ENCODE measurements at regions not wholly inside any gene's neighbourhood (a gene's known extent, or its start where the extent isn't known, plus 50 kb on each side); places are given as distances from the start of the nearest gene placed in this dataset.

DNA sequence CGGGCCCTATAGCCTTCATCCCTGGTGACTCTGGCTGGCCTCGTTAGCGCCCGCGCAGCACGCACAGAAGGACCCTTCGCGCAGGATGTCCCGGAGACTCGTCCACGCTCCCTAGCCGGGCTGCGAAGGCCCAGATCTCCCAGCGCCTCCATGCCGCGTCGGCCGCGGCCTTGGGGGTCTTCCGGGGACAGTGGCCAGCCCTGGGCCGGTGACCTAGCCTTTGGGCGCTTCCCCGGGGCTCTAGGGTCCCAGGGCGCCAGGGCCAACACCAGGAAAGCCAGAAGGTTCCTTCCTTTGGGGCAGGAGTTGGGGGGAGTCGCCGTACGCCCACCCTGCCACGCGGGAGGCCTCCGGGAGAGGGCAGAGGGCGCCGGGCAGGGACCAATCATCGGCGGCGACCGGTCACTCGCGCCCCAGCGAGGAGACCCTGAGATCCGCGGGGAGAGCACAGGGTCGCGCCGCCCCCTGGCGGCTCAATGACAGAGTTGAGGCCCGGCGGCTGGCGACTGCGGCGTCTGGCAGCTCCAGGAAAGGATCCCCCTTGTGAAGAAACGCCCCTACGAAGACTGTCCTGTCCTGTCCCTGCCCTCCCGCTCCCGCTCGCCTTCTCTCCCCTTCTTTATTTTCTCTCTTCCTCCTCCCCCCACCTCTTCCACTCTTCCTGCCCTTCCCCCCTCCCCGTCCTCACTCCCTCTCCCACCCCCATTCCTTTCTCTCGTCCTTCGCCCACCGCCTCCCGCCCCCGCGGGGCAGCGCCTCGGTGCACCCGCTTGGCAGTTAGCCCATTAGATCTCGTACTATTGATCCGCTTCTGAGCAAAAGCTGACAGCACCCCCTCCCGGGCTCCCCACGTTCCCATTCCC, 62.3 kb upstream of the LBX1 start:
- Histone ChIP-seq H3F3A (ENCODE audit: low read depth) (peaks cover 29% of the 10 kb centered on the region), H3K36me3 (no peaks in the 10 kb centered on the region), H3K9ac (no peak overlapping the region), H3K4me1 (peaks cover 37% of the 10 kb centered on the region), H3K27me3 (peaks cover 100% of the 10 kb centered on the region), H3K4me2 (peak overlapping the region; percentile 86), H3K9me3 (ENCODE audit: low read depth) (no peaks in the 10 kb centered on the region), H3K79me2 (ENCODE audit: low read depth) (no peaks in the 10 kb centered on the region), H2AFZ (replicated peaks) (peak overlapping the region; percentile 89), H3K27ac (no peak overlapping the region), H3K4me3 (peak overlapping the region; percentile 63), H4K20me1 (ENCODE audit: low read depth) (peaks cover 34% of the 10 kb centered on the region)
- Mint-ChIP-seq H3K9me3 (no peaks in the 10 kb centered on the region), H3K27ac (no peak overlapping the region), H3K4me3 (peak overlapping the region; percentile 91), H3K4me1 (peaks cover 35% of the 10 kb centered on the region), H3K27me3 (ENCODE audit: insufficient read depth, low read depth) (peaks cover 66% of the 10 kb centered on the region), H3K36me3 (no peaks in the 10 kb centered on the region)
- DNase-seq (ENCODE audit: low spot score), result peak; percentile 94
- TF ChIP-seq EZH2phosphoT487 (IDR thresholded peaks at IDR 0.05) (peak; percentile 63), EZH2 (IDR thresholded peaks at IDR 0.05) (peak; percentile 78)
- TF ChIP-seq, protein P1, sequence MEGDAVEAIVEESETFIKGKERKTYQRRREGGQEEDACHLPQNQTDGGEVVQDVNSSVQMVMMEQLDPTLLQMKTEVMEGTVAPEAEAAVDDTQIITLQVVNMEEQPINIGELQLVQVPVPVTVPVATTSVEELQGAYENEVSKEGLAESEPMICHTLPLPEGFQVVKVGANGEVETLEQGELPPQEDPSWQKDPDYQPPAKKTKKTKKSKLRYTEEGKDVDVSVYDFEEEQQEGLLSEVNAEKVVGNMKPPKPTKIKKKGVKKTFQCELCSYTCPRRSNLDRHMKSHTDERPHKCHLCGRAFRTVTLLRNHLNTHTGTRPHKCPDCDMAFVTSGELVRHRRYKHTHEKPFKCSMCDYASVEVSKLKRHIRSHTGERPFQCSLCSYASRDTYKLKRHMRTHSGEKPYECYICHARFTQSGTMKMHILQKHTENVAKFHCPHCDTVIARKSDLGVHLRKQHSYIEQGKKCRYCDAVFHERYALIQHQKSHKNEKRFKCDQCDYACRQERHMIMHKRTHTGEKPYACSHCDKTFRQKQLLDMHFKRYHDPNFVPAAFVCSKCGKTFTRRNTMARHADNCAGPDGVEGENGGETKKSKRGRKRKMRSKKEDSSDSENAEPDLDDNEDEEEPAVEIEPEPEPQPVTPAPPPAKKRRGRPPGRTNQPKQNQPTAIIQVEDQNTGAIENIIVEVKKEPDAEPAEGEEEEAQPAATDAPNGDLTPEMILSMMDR (IDR thresholded peaks at IDR 0.05), result peak; percentile 77

DNA sequence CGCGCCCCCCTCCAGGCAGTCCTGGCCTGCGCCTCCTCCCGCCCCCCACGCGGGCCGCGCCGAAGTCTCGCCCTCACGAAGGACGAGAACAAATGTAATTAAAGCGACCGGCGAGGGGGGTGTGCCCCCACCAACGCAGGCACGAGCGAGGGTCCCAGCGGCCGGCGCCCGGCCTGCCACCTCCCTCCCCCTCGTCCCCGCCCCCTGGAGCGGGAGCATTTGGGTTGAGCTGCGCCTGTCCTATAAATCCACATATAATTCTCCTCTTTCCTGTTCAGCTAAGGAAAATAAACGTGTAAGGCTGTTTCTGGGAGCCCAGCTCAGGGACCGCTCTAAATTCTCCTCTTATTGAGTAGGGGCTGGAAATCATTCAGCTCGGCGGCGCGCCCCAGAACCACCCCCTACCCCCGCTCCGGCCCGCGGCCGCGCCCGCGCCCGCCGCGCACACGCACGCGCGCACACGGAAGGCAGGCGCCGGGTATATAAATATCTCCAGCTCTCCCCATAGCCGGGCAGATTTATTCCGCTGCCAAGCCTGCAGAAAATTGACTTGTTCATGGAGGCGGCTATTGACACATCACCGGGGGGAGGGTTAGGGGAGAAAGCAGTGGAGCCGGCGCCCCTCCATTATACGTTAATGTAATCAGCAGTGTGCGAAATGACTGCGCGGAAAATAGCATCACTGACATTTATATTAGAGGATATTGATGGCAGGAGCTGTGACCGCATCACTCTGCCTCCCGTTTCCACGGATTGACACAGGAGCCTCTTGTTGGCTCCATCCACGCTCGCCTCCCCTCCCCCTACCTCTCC, 61.6 kb upstream of the BTRC start:
- peaks cover 62% of the 10 kb centered on the region for H3K27me3 Mint-ChIP-seq (ENCODE audit: insufficient read depth, low read depth)
- peak; percentile 61 for DNase-seq (ENCODE audit: low spot score)
- peak overlapping the region; percentile 22 for H2AFZ ChIP-seq (replicated peaks)

DNA sequence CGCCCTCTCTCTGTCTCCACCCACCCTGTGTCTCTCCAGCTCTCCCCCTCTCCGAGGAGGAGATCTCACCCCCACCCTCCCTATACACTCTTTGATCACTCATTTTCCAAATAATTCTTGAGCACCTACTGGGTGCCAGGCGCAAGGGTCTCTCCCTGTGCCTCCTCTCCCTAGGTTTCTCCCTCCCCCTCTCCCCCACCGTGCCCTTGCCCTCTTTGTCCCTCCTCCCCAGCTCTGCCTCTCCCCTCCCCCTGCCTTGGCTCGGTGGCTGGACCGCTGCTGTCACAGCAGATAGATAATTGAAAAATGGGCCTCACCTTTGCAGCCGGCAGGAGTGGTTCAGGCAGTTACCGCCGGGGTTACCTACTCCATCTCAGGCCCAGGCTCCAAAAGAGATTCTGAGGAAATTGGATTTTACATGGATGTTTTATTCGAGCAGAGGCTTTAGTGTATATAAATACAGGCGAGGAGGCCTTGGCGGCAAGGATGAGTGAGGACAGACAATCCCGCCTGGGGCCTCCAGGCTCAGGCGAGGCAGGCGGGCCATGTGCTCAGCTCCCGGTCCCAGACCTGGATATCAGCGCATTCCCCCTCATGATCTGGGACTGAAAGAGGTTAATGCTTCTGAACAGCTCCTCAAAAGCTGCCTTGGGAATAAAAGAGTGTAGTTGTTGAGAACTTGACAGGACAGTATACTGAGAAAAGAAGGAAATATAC, 60.8 kb upstream of the BTRC start:
- TF ChIP-seq EZH2phosphoT487 (IDR thresholded peaks at IDR 0.05), result no peak
- no peak for TF ChIP-seq EZH2 (IDR thresholded peaks at IDR 0.05)
- TF ChIP-seq, protein P1 (IDR thresholded peaks at IDR 0.05), result no peak
- no peaks in the 10 kb centered on the region for H3K79me2 ChIP-seq (ENCODE audit: low read depth)
- H3K4me1 ChIP-seq, result peaks cover 38% of the 10 kb centered on the region
- peaks cover 19% of the 10 kb centered on the region for H3F3A ChIP-seq (ENCODE audit: low read depth)
- peak overlapping the region; percentile 86 for H3K4me2 ChIP-seq
- Mint-ChIP-seq H3K4me3 (peak overlapping the region; percentile 88), H3K9me3 (no peaks in the 10 kb centered on the region), H3K27ac (no peak overlapping the region), H3K4me1 (peaks cover 37% of the 10 kb centered on the region), H3K27me3 (ENCODE audit: insufficient read depth, low read depth) (peaks cover 61% of the 10 kb centered on the region), H3K36me3 (no peaks in the 10 kb centered on the region)
- peak; percentile 53 for DNase-seq (ENCODE audit: low spot score)
- H3K9ac ChIP-seq, result no peak overlapping the region
- no peak overlapping the region for H2AFZ ChIP-seq (replicated peaks)
- peak overlapping the region; percentile 63 for H3K4me3 ChIP-seq
- peaks cover 28% of the 10 kb centered on the region for H4K20me1 ChIP-seq (ENCODE audit: low read depth)
- H3K9me3 ChIP-seq (ENCODE audit: low read depth), result no peaks in the 10 kb centered on the region
- H3K27me3 ChIP-seq, result peaks cover 99% of the 10 kb centered on the region
- no peak overlapping the region for H3K27ac ChIP-seq
- H3K36me3 ChIP-seq, result no peaks in the 10 kb centered on the region

More for the DNA sequence above, 61.6 kb upstream of the BTRC start:
- H4K20me1 ChIP-seq (ENCODE audit: low read depth), result peaks cover 29% of the 10 kb centered on the region
- Mint-ChIP-seq H3K27ac (no peak overlapping the region), H3K9me3 (no peaks in the 10 kb centered on the region), H3K4me3 (peak overlapping the region; percentile 91), H3K4me1 (peaks cover 36% of the 10 kb centered on the region), H3K36me3 (no peaks in the 10 kb centered on the region)
- H3K79me2 ChIP-seq (ENCODE audit: low read depth), result no peaks in the 10 kb centered on the region
- H3K9me3 ChIP-seq (ENCODE audit: low read depth), result no peaks in the 10 kb centered on the region
- peak; percentile 49 for TF ChIP-seq EZH2 (IDR thresholded peaks at IDR 0.05)
- TF ChIP-seq, protein P1 (IDR thresholded peaks at IDR 0.05), result no peak
- peak; percentile 26 for TF ChIP-seq EZH2phosphoT487 (IDR thresholded peaks at IDR 0.05)
- H3K36me3 ChIP-seq, result no peaks in the 10 kb centered on the region
- H3K4me2 ChIP-seq, result peak overlapping the region; percentile 86
- H3K9ac ChIP-seq, result no peak overlapping the region
- H3F3A ChIP-seq (ENCODE audit: low read depth), result peaks cover 21% of the 10 kb centered on the region
- H3K4me1 ChIP-seq, result peaks cover 37% of the 10 kb centered on the region
- H3K4me3 ChIP-seq, result peak overlapping the region; percentile 63
- H3K27ac ChIP-seq, result no peak overlapping the region
- H3K27me3 ChIP-seq, result peaks cover 100% of the 10 kb centered on the region

Measured in neural progenitor cell (in vitro differentiated cells).